ENCODE measurements at regions not wholly inside any gene's neighbourhood (a gene's known extent, or its start where the extent isn't known, plus 50 kb on each side); places are given as distances from the start of the nearest gene placed in this dataset.
A peak's percentile ranks its signal among the peaks of the same experiment; 100 is the strongest.
"Not testable (repeated sequence)": the region's sequence is repeated elsewhere in the genome, so short reads cannot be mapped to it uniquely, and the experiment has no call there.

DNA sequence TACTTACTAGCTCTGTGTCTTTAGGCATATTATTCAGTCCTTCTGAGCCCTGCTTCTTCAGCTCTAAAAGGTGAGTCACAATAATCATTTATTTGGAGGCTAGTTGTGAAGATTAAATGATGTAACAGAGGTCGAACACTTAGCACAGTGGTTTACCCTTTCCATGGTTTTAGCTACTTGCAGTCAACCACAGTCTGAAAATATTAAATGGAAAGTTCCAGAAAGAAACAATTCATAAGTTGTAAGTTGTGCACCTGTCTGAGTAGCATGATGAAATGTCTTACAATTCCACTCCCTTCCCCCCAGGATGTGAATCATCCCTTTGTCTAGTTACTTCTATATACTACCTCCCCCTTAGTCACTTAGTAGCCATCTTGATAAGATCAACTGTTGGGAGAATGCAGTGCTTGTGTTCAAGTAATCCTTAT, 217.6 kb upstream of the THUMPD2 start:
- no peak for DNase-seq

DNA sequence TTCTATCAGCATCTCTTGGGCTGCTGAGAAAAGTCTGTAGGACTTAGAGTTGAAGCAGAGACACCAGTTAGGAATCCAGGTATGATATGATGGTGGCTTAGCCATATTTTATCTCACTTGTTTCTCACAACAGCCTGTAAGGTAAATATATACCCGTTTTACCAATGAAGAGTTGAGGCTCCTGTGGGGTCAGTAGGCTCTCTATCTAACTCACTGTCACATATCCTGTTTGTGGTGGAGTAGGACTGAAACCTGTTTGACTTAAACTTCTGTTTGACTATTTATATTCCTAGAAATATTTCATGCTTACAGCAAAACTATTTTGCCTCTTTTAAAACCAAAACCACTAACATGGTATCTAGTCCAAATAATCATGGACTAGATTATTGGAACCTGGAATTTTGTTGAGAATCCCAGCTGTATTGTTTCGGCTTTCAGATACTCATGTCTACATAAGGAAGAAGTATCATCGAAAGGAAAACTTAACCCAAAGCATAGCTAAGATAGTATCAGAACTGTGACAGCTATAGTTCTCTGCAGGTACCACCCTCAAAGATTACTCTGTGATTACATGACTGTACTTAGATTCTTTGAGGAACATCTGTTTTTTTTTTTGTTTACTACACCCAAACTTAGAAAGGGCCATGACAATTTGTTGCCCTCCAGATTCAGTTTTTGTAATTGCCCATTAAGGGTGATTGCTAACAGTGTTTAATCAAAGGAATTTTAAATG, 216.1 kb upstream of the THUMPD2 start:
- DNase-seq, result no peak

DNA sequence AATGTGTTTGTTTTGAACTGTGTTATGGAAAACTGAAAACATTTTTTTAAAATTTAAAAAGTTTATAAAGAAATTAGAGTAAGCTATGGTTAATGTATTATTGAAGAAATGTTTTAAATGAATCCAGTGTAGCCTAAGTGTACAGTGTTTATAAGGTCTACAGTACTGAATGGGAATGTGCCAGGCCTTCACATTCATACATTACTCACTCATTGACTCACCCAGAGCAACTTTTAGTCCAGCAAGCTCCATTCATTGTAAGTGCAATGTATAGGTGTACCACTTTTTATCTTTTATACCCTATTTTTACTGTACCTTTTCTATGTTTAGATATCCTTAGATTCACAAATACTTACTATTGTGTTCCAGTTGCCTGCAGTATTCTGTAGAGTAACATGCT, 215.1 kb upstream of the THUMPD2 start:
- DNase-seq, result no peak

DNA sequence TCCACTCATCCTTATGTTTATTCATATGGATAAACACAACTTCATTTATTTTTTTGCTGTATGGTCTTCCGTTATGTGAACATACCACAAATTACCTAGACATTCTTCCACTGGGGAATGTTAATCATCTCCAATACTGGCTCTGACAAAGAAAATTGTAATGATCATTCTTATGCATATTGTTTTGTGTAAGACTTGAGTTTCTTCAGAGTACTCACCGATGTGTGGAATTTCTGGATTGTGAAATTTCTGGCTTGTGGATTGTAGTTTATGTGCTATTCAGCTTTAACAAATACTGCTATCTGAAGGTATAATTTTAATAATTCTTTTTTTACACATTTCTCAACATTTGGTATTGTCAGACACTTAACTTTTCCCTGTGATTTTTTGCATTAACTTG, 212.2 kb upstream of the THUMPD2 start:
- DNase-seq, result no peak

DNA sequence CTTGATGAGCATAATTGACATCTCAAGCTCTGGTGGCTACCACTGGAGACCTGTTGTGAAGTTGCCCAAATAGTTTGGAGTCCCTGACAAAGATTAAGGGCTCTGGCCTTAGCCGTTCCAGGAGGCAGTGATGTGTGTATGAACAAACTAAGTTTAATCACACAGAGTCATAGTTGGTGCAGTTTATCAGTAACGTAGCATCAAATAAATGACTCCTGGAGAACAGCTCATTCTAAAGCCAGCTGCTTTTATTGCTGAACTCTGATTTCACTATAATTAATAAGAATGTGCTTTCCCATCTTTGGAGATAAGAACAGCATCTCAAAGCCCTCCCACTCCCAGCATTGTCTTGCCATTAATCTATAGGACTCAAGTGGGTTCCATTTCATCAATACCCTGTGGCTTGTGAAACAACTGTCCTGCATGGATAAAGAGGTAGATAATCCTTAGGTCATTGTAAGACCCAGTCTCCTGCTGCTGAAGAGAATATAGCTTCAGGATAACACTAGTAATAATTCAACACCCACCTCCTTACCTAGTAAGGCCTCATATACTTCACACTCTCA, 211.4 kb upstream of the THUMPD2 start:
- DNase-seq, result no peak

DNA sequence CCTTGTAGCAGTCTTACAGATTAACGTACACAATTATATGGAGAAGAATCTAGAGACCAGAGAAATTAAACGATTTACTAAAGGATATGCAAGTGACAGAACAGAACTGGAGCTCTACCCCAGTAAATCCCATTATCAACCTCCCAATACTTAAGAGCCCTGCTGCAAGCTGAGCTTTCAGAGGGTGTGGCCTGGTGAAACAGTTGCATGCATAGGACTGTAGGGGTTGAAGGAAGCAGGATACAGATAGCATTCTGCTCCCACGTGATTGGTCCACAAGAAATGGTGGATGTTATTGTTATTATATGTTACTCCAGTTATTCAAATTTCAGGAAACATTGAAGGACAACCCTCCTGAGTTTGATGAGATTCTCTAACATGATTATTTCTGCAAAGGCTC, 210.8 kb upstream of the THUMPD2 start:
- no peak for DNase-seq

DNA sequence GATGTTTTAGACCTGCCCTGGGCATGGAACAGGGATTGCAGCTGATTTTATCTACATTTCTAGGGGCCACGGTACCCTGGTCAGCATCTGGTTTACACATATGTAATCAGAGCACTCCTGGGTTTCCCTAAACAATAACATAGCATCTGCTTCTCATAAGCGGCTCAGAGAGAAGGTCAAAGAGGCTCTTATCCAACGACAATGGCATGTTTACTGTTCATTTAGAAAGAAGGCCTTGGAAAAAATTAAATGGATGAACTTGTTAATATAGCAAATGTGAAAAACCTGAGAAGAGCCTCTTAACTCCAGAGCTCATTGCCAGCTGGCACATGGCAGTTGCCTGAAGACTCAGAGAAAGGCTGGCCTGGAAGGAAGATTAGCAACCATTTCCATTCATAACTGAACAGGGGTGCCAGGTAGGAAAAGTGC, 202.8 kb upstream of the THUMPD2 start:
- DNase-seq, result peak; percentile 78

DNA sequence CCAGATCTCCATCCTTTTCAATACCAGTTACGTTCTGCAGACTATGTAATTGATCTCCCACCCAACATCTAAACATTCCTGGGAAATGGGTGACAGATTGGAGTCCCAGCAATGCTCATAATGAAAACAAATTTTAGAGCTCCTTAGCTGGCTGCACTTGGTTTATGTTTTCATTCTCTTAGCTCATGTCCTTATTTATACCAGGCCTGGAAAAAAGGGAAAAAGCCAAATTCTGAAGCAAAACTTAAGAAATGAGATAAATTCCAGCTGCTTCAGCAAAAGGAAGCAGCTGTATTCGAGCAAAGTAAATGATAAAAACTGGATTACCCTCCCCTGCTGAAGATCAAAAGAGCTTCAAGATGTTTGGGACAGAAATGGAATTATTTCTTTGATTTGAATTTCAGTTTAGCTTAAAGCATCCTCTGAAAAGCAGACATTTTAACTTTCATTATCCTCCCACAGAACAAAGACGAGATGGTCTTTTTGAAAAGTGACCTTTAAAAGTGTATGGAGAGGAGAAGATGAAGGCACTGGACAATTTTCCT, 196.5 kb upstream of the THUMPD2 start:
- no peak for DNase-seq

DNA sequence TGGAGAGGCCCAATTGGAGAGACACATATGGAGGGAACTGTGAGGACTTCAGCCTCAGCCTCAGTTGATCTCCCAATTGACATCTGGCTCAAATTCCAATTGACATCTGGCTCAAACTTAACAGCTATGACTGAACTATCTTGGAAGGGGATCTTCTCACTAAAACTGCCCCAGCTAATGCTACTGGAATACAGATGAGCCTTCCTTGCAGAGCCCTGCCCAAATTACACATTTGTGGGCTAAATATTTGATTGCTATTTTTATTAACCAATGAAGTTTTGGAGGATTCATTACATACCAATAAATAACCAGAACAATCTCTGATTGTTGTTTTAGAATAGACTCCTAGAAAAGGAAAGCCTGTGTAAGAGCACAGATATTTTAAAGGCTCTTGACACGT, 189.0 kb upstream of the THUMPD2 start:
- DNase-seq, result no peak

DNA sequence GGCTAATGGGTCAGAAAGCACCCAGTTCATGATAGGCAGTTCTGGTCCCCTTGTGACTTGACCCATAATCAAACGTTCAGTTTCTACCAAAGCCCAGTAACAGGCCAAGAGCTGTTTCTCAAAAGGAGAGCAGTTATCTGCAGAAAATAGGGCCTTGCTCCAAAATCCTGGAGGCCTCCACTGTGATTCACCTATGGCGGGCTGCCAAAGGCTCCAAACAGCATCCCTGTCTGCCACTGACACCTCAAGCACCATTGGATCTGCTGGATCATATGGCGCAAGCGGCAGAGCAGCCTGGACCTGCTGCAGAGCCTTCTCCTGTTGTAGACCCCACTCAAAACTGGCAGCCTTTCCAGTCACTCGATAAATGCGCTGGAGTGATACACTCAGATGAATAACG, 181.6 kb upstream of the THUMPD2 start:
- DNase-seq, result not testable (repeated sequence)

DNA sequence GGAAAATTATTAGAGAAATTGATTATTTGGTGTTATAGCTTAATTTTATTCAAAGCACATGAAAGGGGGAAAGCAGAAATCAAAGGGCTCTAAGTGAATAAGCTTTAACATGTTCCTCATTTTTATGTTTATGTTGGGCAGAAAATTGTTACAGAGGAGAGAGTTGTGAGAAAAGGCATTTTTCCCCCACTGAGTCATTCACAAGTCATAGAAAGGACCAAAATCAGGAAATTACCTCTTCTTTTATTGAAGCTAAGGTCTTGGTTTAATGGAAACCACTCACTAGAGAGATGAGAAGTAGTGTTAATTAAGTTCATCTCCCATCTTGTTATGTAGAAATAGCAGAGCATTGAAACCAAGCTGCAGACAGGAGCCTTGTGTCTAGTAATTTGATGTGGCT, 175.3 kb upstream of the THUMPD2 start:
- no peak for DNase-seq

DNA sequence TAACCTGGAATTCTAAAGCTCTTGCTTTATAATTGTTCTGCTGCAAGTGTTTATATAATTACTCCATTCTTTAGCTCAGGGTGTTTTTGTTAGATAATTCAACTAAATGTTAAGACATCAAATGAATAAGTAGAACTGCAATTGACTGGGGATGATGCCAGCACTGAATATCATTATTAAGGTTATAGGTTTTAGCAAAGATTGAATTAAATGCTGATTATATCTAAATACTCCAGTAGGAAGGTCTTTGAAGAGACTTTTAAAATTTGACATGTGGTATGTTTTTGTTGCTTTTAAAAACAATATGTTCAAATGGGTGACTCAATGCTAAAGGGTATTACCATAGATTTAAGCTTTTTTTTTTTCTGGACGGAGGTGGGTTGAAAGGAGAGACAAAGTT, 170.1 kb upstream of the THUMPD2 start:
- no peak for DNase-seq

DNA sequence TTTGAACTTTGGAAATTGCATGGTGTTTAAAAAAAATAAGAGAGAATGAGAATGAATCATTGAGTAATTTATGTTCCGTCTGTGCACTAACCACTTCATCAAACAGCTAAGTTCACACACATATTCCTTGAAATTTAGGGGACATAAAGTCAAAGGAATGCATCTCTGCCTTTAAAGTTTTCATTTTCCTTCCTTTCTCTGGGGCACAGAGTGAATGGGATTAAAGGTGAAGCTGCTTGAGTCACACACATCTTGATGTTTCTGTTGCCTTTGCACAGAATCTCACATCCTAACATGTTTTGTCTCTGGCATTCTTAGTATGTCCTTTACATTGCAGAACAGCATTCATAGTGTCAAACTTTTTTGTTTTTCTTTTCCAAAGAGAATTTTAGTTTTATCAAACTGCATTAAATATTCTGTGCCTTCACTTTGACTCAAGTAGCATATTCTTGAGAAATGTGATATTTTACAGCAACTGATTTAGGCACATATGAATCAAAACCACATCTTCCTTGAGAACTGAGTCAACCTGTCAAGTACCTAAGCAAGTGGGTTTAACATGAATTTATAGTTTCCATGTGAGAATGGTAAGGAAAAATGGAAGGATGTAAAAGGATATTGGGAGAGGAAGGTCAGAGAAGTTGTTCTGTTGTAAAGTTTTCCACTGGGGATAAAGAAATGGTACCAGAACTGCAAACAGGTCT, 169.1 kb upstream of the THUMPD2 start:
- DNase-seq, result no peak

DNA sequence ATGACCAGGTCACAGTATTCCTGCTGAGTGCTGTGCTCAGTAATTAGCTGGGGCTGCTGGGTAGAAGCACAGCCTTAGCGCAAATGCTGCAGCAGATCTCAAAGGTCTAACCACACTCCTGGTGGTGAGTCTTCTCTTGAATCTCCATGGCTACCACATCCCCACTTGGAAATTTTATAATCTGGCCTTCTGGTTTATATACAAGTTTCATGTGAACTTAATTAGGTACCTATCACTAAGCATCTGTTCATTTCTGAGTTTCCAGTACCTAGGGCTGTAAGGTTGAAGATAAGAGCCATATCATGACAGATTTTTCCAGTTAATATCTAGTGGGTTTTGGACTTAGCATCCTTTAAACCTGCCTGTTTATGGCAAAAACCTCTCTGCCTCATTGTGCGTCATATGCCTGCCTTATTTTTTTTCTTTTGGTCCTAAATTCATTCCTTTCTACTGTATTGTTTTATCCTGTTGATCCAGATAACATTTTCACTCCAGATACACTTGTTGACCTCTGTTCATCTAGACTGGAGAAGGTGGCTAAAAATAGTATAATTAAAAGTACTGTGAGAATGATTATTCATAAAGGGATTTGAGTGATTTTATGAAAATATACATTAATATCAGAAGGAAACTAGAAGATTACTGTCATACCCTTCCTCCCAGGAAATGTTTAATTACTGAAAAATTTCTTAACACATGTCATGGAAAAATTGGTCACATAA, 168.4 kb upstream of the THUMPD2 start:
- no peak for DNase-seq

DNA sequence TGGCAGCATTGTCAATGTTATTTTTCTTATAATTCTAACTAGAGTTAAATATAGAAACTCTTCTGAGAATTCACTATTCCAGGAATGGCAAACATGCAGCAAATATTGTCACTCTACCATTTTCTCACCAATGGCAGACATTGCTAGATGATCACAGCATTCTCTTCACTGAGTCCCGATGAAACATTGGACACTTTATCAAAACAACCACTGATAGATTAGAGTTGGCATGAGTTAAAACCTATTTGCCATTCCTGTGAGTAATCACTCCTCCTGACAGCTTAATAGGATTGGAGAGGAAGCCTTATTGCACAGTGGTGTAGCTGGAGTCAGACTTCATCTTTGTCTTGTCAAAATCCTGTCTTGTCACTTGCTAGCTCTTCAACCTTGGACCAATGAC, 163.9 kb upstream of the THUMPD2 start:
- no peak for DNase-seq

DNA sequence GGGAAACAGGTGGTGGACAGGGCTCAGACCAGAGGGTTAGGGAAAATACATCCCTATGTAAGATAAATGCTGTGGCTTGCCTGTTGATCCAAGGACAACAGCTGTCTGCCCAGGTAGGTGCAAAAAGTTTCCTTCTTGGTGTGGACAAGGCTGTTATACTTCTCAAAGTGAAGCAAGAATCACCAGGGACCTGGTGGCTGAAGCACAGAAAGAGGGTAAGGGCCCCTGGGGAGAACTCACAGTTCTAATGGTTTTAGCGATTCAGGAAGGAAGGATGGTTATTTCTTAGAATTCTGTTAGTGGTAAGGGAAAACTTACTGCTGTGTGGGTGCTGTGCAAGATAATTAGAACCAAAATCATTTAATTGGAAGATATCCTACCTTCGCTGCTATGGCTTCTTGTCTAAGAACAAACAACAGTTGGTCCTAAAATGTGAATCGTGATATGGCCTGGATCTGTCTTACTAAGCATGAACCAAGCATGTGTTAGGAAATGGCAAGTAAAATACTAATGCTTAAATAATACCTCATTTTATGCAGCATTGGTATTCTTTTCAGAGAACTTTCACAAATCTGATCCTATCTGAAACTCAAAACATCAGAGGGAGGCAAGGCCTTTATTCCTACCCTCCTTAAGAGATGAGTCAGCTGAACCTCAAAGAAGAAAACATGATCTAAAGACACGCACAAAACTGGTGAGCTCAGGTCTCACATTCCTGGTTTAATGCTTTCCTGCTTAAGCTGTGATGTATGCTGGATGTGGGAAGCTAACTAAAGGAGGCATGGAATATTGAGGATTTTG, 159.2 kb upstream of the THUMPD2 start:
- DNase-seq, result no peak

DNA sequence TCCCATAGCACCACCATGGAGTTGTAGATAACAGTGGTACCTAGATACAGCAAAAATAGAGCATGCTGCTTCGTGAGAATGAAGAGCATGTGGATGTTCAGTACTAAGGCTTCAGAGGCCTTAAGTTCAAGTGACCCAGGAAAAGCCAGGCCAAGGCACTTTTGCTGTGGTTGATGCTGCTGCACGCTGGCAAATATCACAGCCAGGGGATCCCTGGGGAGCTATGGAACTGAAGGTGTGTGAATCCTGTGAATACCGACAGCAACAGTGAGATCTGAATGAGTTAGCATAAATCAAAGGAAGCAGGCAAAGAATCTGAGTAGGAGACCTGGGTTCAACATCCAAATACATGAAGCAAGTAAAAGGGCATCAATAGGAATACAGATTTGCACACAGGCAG, 158.6 kb upstream of the THUMPD2 start:
- no peak for DNase-seq

DNA sequence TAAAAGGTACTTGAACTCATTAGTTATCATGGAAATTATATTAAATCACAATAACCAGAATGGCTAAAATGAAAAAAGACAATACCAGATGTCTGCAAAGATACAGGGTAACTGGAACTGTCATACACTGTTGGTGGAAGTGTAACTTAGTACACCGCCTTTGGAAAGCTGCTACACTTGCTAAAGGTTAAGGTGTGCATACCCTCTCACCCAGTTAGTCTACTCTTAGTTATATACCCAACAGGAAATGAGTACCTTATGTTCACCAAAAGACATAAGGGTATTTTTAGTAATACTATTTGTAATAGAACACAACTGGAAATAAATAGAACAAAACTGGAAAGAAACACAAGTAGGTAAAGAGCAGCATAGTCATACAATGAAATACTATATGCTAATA, 155.8 kb upstream of the THUMPD2 start:
- DNase-seq, result no peak

DNA sequence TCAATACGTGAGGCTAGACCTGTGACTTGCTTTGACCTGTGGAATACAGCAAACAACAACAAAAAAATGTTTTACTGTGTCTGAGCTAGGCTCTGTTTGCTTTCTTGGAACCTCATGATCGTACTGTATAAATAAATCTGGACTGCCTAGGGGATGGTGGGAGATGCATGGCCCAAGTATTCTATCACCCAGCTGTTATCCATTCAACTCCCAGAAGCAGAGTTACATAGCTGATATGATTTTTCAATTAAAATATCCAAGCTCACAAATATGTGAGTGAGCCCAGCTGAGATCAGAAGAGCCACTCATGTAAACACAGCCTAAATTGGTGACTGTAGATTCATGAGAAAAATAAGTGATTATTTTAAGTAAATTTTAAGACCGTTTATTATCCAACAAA, 154.1 kb upstream of the THUMPD2 start:
- DNase-seq, result no peak

DNA sequence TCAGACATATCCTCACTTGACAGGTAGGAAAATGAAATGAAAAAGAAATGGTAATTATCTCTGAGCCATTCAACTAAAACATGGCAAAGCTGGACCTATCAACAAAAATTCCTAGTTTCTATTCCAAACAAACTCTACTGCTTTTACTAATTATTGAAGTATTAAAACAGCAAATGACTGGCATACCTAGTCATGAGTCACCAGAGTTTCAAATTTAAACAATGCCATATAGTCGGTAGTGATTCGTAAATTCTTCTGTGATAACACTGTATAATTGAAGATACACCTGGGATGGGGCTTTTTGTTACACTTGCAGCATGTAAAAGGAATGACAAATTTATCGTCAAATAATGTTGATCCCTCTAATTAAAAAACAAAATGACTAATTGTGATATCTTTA, 153.1 kb upstream of the THUMPD2 start:
- no peak for DNase-seq

DNA sequence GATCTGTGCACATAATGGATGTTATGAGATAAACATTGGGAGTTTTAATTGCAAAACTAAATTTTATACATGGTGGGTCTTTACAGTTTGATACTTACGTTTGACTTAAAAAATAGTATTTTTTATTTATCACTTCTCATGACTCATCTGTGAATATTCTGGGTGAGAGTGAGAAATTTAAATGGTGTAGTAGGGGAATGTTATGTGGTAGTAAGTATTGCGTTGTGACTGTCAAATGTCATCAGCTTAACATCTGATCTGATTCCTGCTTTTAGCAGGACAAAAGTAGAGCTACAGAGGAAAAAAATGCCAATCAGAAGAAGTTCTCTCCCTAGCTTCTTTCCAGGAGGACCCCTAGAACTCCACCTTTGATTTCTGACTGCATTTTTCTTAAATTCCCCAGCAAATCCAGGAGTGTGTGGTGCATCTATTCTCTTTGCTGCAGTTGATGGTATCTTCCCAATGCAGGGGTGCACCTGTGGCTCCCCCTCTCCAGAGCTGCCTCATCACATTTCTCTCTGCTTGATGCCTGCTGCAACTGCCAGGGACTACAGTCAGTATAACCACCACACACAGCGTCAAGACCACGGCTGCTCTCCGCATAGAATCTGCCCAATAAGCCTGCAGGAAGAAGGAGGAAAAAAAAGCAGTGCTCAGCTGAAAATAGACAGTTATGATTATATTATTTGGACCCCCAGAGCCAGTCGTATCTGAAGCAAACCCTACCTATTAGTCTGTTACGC, 151.3 kb upstream of the THUMPD2 start:
- DNase-seq, result no peak

DNA sequence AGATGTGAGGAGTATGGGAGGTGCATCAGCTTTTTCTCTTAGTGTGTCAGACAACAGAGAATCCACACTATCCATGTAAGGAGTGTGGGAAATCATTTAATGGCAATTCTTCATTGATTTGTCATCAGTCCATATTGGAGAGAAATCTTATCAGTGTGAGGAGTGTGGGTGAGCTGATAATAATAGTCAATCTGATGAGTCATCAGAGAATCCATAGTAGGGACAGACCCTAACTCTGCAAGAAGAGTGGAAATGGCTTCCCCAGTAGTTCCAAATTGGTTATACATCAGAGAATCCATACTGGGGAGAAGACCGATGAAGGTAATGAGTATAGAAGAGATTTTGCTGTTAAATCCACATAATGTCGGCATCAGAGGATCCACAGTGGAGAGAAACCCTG, 150.5 kb upstream of the THUMPD2 start:
- DNase-seq, result no peak

Data from NCI-H1105 (cell line).